Stomach (tissue), 8 donors: ENCODE measurements at regions not wholly inside any gene's neighbourhood (a gene's known extent, or its start where the extent isn't known, plus 50 kb on each side); places are given as distances from the start of the nearest gene placed in this dataset.

Experiments used
- DNase-seq, 2 donors: peaks; one replicate each; pipeline versions ENCODE4 v3.0.0 to v3.0.0-alpha.2; 2013 to 2019
- H3K27ac ChIP-seq, 5 donors: fragments of 200-600 bp in 4 of 5; sonication (generic) in 4 of 5; one replicate each; pipeline ENCODE4 v1.5.1; 2013 to 2019; ENCODE audit warnings: mild to moderate bottlenecking in 1 of 5, moderate library complexity in 1 of 5
- H3K27me3 ChIP-seq, 3 donors: fragments of 200-600 bp; sonication (generic); one replicate each; pipeline ENCODE4 v1.5.1; 2017 to 2019; ENCODE audit warnings: mixed run types in 1 of 3
- H3K36me3 ChIP-seq, 4 donors: fragments of 200-600 bp; sonication (generic); 1 replicate in 3 of 4; 2 replicates in 1 of 4; pipeline ENCODE4 v1.5.1; 2016 to 2019
- H3K4me1 ChIP-seq, 4 donors: fragments of 200-600 bp; sonication (generic); one replicate each; pipeline ENCODE4 v1.5.1; 2016 to 2019
- H3K4me3 ChIP-seq, 4 donors: fragments of 200-600 bp; sonication (generic) in 3 of 4; one replicate each; pipeline ENCODE4 v1.5.1; 2016 to 2019; ENCODE audit warnings: mild to moderate bottlenecking in 1 of 4
- H3K9me3 ChIP-seq, 4 donors: fragments of 200-600 bp; sonication (generic); one replicate each; pipeline ENCODE4 v1.5.1; 2016 to 2019
- CTCF ChIP-seq, 7 experiments: fragments of 450-650 bp in 4 of 7; fragments of 200-600 bp in 3 of 7; sonication (generic) in 3 of 7; IDR thresholded peaks; one replicate each; pipeline ENCODE4 v1.5.1; 2016 to 2019; ENCODE audit warnings: antibody characterized with exemption in 7 of 7, control low read depth in 2 of 7, mild to moderate bottlenecking in 1 of 7
- EP300 ChIP-seq: sonication (generic); formaldehyde crosslinking; IDR thresholded peaks from one replicate; pipeline ENCODE4 v1.6.1; 2017; ENCODE audit warnings: antibody characterized with exemption
- POLR2A ChIP-seq, 4 donors: fragments of 450-650 bp; IDR thresholded peaks; one replicate each; pipeline ENCODE4 v1.6.1; 2016; ENCODE audit warnings: antibody characterized with exemption in 4 of 4, control low read depth in 2 of 4, mild to moderate bottlenecking in 1 of 4, moderate library complexity in 1 of 4
- POLR2AphosphoS5 ChIP-seq, 3 donors: sonication (generic); formaldehyde crosslinking; IDR thresholded peaks; one replicate each; pipeline ENCODE4 v1.6.1; 2016; ENCODE audit warnings: antibody characterized with exemption in 3 of 3
- WGBS, 5 donors: extraction: QIAGEN DNeasy Blood & Tissue Kit in 3 of 5; methylation state at CpG; one replicate each; pipeline versions ENCODE4 v1.1.5 to v1.1.7; 2013 to 2018; 5-methylcytosine and 5-hydroxymethylcytosine counted together
- intact Hi-C: fragments of 100-400 bp; cut with DNase I; formaldehyde crosslinking; loops from one replicate; pipeline ENCODE4 v1.15.1; 2023; ENCODE audit warnings: low total_unique reads
- donor health status: healthy with polysubstance abuse.
- donor health status: Bipolar disorder and iron deficiency.
- donor health status: healthy.

GRCh38 chr13:73242515-73243015 lies 183.8 kb downstream of the KLF5 start:
- whole genome bisulfite sequencing, 5 donors, result 79 to 97% (median 91%) methylated on average over 2 of the region's 2 CpGs
- intact Hi-C loops, result no loop called here
- Histone ChIP-seq H3K36me3 (no peaks in the 10 kb centered on the region), H3K4me3 (no peak overlapping the region), H3K9me3 (no peaks in the 10 kb centered on the region), H3K27ac (no peak overlapping the region), H3K27me3 (no peaks in the 10 kb centered on the region), H3K4me1 (no peaks in the 10 kb centered on the region)
- no peak for DNase-seq
- no peak for TF ChIP-seq CTCF (IDR thresholded peaks at IDR 0.05)
- no peak for TF ChIP-seq POLR2AphosphoS5 (IDR thresholded peaks at IDR 0.05)
- no peak for TF ChIP-seq EP300
- no peak for TF ChIP-seq POLR2A (IDR thresholded peaks at IDR 0.05)

- H3K9me3 ChIP-seq, result no peaks in the 10 kb centered on the region
- no peak for DNase-seq
- H3K27me3 ChIP-seq, result no peaks in the 10 kb centered on the region
- no peak for TF ChIP-seq POLR2A (IDR thresholded peaks at IDR 0.05)
- no peak for TF ChIP-seq CTCF (IDR thresholded peaks at IDR 0.05)
- TF ChIP-seq POLR2AphosphoS5 (IDR thresholded peaks at IDR 0.05), result no peak
- TF ChIP-seq EP300, result no peak
- H3K27ac ChIP-seq, result no peak overlapping the region
- no peaks in the 10 kb centered on the region for H3K36me3 ChIP-seq
- intact Hi-C loops, result no loop called here
- WGBS, 5 donors, result 83 to 98% (median 88%) methylated on average over 1 of the region's 1 CpG
- H3K4me1 ChIP-seq, result no peaks in the 10 kb centered on the region
- no peak overlapping the region for H3K4me3 ChIP-seq
These were observed 181.4 kb downstream of the KLF5 start for GRCh38 chr13:73240193-73240592.

GRCh38 chr13:73235385-73235784 lies 176.6 kb downstream of the KLF5 start:
- intact Hi-C loops, result no loop called here
- Histone ChIP-seq H3K9me3 (no peaks in the 10 kb centered on the region), H3K27me3 (no peaks in the 10 kb centered on the region), H3K4me1 (no peaks in the 10 kb centered on the region), H3K27ac (no peak overlapping the region), H3K36me3 (no peaks in the 10 kb centered on the region), H3K4me3 (no peak overlapping the region)
- no peak for DNase-seq
- WGBS, 5 donors, result 89 to 93% (median 92%) methylated on average over 13 of the region's 13 CpGs
- TF ChIP-seq EP300 (no peak), POLR2A (IDR thresholded peaks at IDR 0.05) (no peak), CTCF (IDR thresholded peaks at IDR 0.05) (no peak), POLR2AphosphoS5 (IDR thresholded peaks at IDR 0.05) (no peak)

GRCh38 chr13:73231471-73231870 lies 172.7 kb downstream of the KLF5 start:
- H3K27ac ChIP-seq, result no peak overlapping the region
- WGBS, 5 donors, result 89 to 96% (median 93%) methylated on average over 4 of the region's 4 CpGs
- H3K4me1 ChIP-seq, result no peaks in the 10 kb centered on the region
- DNase-seq, result no peak
- no peaks in the 10 kb centered on the region for H3K36me3 ChIP-seq
- TF ChIP-seq EP300 (no peak), CTCF (IDR thresholded peaks at IDR 0.05) (no peak), POLR2AphosphoS5 (IDR thresholded peaks at IDR 0.05) (no peak), POLR2A (IDR thresholded peaks at IDR 0.05) (no peak)
- no peaks in the 10 kb centered on the region for H3K27me3 ChIP-seq
- no peaks in the 10 kb centered on the region for H3K9me3 ChIP-seq
- H3K4me3 ChIP-seq, result no peak overlapping the region
- intact Hi-C loops, result no loop called here
